Lower lobe of right lung (tissue), 2 donors: ENCODE measurements at regions not wholly inside any gene's neighbourhood (a gene's known extent, or its start where the extent isn't known, plus 50 kb on each side); places are given as distances from the start of the nearest gene placed in this dataset.

ENCODE experiments used
- ATAC-seq, 2 donors: fragments of 200-7000 bp; cut with Tn5 transposase; one replicate each; pipeline ENCODE4 v1.9.1; 2020 to 2022; ENCODE audit warnings: mild to moderate bottlenecking in 2 of 2, moderate library complexity in 2 of 2
- DNase-seq: peaks from one replicate; pipeline ENCODE4 v3.0.0-alpha.2; 2020
- H3K27ac ChIP-seq: fragments of 200-600 bp; one replicate; pipeline ENCODE4 v1.8.0; 2022
- H3K27me3 ChIP-seq: fragments of 200-600 bp; one replicate; pipeline ENCODE4 v1.8.0; 2022; ENCODE audit warnings: low read depth
- H3K36me3 ChIP-seq: fragments of 200-600 bp; one replicate; pipeline ENCODE4 v1.8.0; 2022; ENCODE audit warnings: mild to moderate bottlenecking
- H3K4me1 ChIP-seq: fragments of 200-600 bp; one replicate; pipeline ENCODE4 v1.8.0; 2022
- H3K4me3 ChIP-seq: fragments of 200-600 bp; one replicate; pipeline ENCODE4 v1.8.0; 2022; ENCODE audit warnings: mild to moderate bottlenecking
- H3K9me3 ChIP-seq: fragments of 200-600 bp; one replicate; pipeline ENCODE4 v1.8.0; 2022
- CTCF ChIP-seq: fragments of 200-600 bp; IDR thresholded peaks from one replicate; pipeline ENCODE4 v1.8.0; 2022; ENCODE audit warnings: antibody characterized with exemption, mild to moderate bottlenecking
- intact Hi-C: fragments of 100-400 bp; cut with DNase I; formaldehyde crosslinking; loops from one replicate; pipeline ENCODE4 v1.11.0; 2022
- donor health status: DM: no; HTN: yes; CAD: no; lungs with severe emphysema.

GRCh38 chr2:198587741-198588140, 783.3 kb downstream of the PLCL1 start:
- DNase-seq (no peak), ATAC-seq (no peak)
- intact Hi-C loops: no loop called here
- H3K4me3 ChIP-seq: no peak overlapping the region
- TF ChIP-seq CTCF: no peak
- no peaks in the 10 kb centered on the region for H3K4me1 ChIP-seq
- no peaks in the 10 kb centered on the region for H3K9me3 ChIP-seq
- no peaks in the 10 kb centered on the region for H3K36me3 ChIP-seq
- no peaks in the 10 kb centered on the region for H3K27me3 ChIP-seq
- no peak overlapping the region for H3K27ac ChIP-seq

- Histone ChIP-seq H3K9me3 (no peaks in the 10 kb centered on the region), H3K4me1 (no peaks in the 10 kb centered on the region), H3K4me3 (no peak overlapping the region), H3K36me3 (no peaks in the 10 kb centered on the region), H3K27ac (no peak overlapping the region), H3K27me3 (no peaks in the 10 kb centered on the region)
- intact Hi-C loops: no loop called here
- DNase-seq (no peak), ATAC-seq (no peak)
- TF ChIP-seq CTCF: no peak
Measured at GRCh38 chr2:198587240-198587639, 782.8 kb downstream of the PLCL1 start.

- ATAC-seq: no peak
Measured at GRCh38 chr2:198571393-198571792, 767.0 kb downstream of the PLCL1 start.

GRCh38 chr2:198558176-198558575, 753.8 kb downstream of the PLCL1 start:
- no peak overlapping the region for H3K27ac ChIP-seq
- H3K4me1 ChIP-seq: no peaks in the 10 kb centered on the region
- no peaks in the 10 kb centered on the region for H3K27me3 ChIP-seq
- peaks cover 3% of the 10 kb centered on the region for H3K9me3 ChIP-seq
- DNase-seq (no peak), ATAC-seq (no peak)
- intact Hi-C loops: no loop called here
- no peak overlapping the region for H3K4me3 ChIP-seq
- no peaks in the 10 kb centered on the region for H3K36me3 ChIP-seq
- TF ChIP-seq CTCF: no peak

More at GRCh38 chr2:198571393-198571792, 767.0 kb downstream of the PLCL1 start:
- intact Hi-C loops: no loop called here
- H3K4me1 ChIP-seq: no peaks in the 10 kb centered on the region
- DNase-seq: no peak
- H3K9me3 ChIP-seq: no peaks in the 10 kb centered on the region
- no peak overlapping the region for H3K4me3 ChIP-seq
- no peaks in the 10 kb centered on the region for H3K27me3 ChIP-seq
- no peak overlapping the region for H3K27ac ChIP-seq
- no peak for TF ChIP-seq CTCF
- no peaks in the 10 kb centered on the region for H3K36me3 ChIP-seq

GRCh38 chr2:198546122-198546521, 741.7 kb downstream of the PLCL1 start:
- H3K4me1 ChIP-seq: no peaks in the 10 kb centered on the region
- TF ChIP-seq CTCF: no peak
- H3K4me3 ChIP-seq: no peak overlapping the region
- intact Hi-C loops: no loop called here
- H3K36me3 ChIP-seq: no peaks in the 10 kb centered on the region
- no peaks in the 10 kb centered on the region for H3K9me3 ChIP-seq
- ATAC-seq (no peak), DNase-seq (no peak)
- H3K27ac ChIP-seq: no peak overlapping the region
- no peaks in the 10 kb centered on the region for H3K27me3 ChIP-seq

GRCh38 chr2:198545411-198545810, 741.0 kb downstream of the PLCL1 start:
- DNase-seq: no peak
- Histone ChIP-seq H3K9me3 (no peaks in the 10 kb centered on the region), H3K36me3 (no peaks in the 10 kb centered on the region), H3K27me3 (no peaks in the 10 kb centered on the region), H3K27ac (no peak overlapping the region), H3K4me1 (no peaks in the 10 kb centered on the region), H3K4me3 (no peak overlapping the region)
- TF ChIP-seq CTCF: no peak
- intact Hi-C loops: no loop called here
- no peak for ATAC-seq
